Skeletal muscle satellite cell (primary cell): ENCODE measurements at regions not wholly inside any gene's neighbourhood (a gene's known extent, or its start where the extent isn't known, plus 50 kb on each side); places are given as distances from the start of the nearest gene placed in this dataset.

ENCODE experiments used
- H3K27me3 ChIP-seq: 2 replicates; pipeline ENCODE4 v1.7.0; 2013; ENCODE audit warnings: low read length; ENCODE audit not compliant: control insufficient read depth, insufficient read depth
- H3K36me3 ChIP-seq: 2 replicates; pipeline ENCODE4 v1.7.0; 2013; ENCODE audit warnings: mild to moderate bottlenecking, control low read depth, low read length; ENCODE audit not compliant: insufficient read depth
- H3K4me1 ChIP-seq: 2 replicates; pipeline ENCODE4 v1.7.0; 2013; ENCODE audit warnings: low read length; ENCODE audit not compliant: control insufficient read depth, insufficient read depth
- H3K4me2 ChIP-seq: 2 replicates; pipeline ENCODE4 v1.7.0; 2013; ENCODE audit warnings: mild to moderate bottlenecking, low read length
- H3K4me3 ChIP-seq: 2 replicates; pipeline ENCODE4 v1.7.0; 2013; ENCODE audit warnings: low read length
- H3K9ac ChIP-seq: 2 replicates; pipeline ENCODE4 v1.7.0; 2013; ENCODE audit warnings: mild to moderate bottlenecking, low read depth, low read length, moderate library complexity
- H3K9me3 ChIP-seq: replicated peaks from 2 replicates; pipeline ENCODE4 v1.7.0; 2013; ENCODE audit warnings: mild to moderate bottlenecking, control low read depth, low read length

DNA sequence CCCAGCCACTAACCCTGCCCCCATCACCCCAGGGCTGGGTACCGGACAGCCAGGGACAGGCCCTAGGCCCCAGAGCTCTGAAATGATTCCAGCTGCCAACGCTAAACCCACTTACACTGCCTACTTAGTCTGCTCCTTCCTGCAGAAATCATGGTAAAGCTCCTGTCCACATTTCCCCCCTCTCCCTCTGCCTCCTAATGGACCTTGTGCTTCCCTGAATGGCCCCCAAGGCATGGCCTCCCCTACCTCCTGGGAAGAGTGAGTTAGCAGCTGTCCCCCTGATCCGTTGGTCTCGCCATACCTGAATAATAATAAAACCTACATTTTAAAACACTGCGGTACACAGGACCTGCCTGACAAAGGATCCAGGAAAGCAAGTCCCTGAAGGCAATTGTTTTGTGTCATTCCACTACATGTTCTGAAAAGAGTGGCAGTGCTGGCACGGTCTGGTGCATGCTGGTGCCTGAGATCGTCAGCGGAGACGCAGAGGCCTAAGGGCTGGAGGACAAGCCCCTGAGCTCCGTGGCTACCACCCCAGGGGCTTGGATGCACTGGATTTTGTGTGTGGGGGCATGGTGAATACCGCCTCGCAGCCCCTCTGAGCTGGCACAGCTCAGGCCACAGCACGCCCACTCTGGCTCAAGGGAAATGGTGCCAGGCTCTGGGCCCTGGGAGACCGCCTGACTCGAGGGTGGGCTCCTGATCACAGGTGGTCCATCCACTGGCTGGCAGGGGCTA lies 186.3 kb downstream of the CTTN start:
- H3K36me3 ChIP-seq, result no peaks in the 10 kb centered on the region
- H3K9me3 ChIP-seq, result no peaks in the 10 kb centered on the region
- H3K4me1 ChIP-seq, result no peaks in the 10 kb centered on the region
- H3K27me3 ChIP-seq, result no peaks in the 10 kb centered on the region
- no peak overlapping the region for H3K9ac ChIP-seq
- H3K4me3 ChIP-seq, result no peak overlapping the region
- H3K4me2 ChIP-seq, result no peak overlapping the region

DNA sequence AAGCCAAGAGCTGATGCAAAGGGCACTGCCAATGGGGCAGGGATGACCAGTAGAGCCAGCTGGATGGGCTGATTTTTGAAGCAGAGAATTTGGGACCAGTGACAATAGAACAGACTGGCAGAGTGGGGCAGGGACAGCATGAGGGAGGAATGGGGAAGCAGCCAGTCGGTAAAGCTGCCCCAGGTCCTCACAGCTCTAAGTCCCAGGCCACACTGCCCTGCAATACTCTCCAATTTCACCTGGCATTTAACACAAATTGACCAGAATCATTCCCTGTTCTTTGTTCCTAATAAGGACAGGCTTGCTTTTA lies 186.9 kb downstream of the CTTN start:
- Histone ChIP-seq H3K4me2 (no peak overlapping the region), H3K27me3 (no peaks in the 10 kb centered on the region), H3K9me3 (no peaks in the 10 kb centered on the region), H3K9ac (no peak overlapping the region), H3K4me1 (no peaks in the 10 kb centered on the region), H3K4me3 (no peak overlapping the region), H3K36me3 (no peaks in the 10 kb centered on the region)

DNA sequence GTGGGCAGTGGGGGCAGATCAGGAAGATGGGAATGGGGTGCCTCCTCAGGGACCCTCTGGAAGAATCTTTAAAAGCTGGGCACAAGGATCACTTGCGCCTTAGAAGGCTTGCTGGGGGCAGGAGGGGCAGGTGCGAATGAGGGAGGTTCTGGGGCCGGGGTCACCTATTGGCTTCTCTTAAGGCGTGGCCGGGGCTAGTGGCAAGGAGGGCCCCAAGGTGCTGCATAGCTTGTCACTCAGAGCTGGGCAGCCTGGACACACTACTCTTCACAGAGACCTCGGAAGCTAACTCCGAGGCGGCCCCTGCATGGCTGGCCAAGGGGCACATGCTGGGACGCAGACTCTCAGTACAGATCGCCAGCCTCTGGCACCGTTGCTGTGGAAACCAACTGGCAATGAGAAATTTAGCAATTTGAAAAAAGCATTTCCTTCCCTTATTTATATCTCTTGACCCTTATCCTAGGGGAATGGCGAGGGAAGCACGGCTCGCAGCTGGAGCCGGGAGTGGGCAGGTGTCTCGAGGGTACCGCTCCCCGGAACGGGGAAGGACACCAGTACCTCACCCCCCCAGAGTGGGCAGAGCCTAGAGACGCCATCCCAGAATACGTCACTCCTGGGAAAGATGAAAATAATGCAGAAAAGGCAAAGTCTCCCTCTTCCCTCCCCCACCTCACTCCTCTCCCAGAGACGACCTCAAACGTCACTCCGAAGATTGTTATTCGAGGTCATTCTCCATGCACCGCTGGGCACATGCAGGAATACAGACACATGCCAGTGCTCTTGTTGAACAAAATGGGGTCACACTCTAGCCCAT lies 188.1 kb downstream of the CTTN start:
- H3K4me2 ChIP-seq, result no peak overlapping the region
- no peaks in the 10 kb centered on the region for H3K9me3 ChIP-seq
- H3K27me3 ChIP-seq, result no peaks in the 10 kb centered on the region
- H3K4me3 ChIP-seq, result no peak overlapping the region
- H3K36me3 ChIP-seq, result no peaks in the 10 kb centered on the region
- H3K9ac ChIP-seq, result no peak overlapping the region
- H3K4me1 ChIP-seq, result no peaks in the 10 kb centered on the region

DNA sequence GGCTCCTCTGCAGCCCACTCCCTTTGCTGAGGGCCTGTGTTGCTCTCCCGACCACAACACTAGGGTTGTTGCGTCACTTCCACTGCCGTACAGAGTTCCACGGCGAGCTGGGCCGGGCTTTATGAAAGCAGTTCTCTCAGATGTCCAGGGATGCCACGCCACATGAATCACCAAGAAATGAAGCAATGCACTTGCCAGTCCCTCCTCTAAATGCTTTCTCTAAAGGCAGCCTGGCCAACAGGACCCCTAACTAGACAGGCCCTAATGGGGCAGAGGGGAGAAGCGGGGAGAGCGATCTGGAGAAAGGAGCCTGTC lies 188.7 kb downstream of the CTTN start:
- no peak overlapping the region for H3K4me2 ChIP-seq

GRCh38 chr11:70590356-70590991 lies 192.1 kb downstream of the CTTN start:
- Histone ChIP-seq H3K9ac (no peak overlapping the region), H3K4me3 (no peak overlapping the region), H3K36me3 (no peaks in the 10 kb centered on the region), H3K9me3 (no peaks in the 10 kb centered on the region), H3K4me2 (no peak overlapping the region), H3K4me1 (no peaks in the 10 kb centered on the region), H3K27me3 (no peaks in the 10 kb centered on the region)

More for the DNA sequence above, 188.7 kb downstream of the CTTN start:
- no peak overlapping the region for H3K4me3 ChIP-seq
- H3K9me3 ChIP-seq, result no peaks in the 10 kb centered on the region
- no peaks in the 10 kb centered on the region for H3K36me3 ChIP-seq
- H3K4me1 ChIP-seq, result no peaks in the 10 kb centered on the region
- no peaks in the 10 kb centered on the region for H3K27me3 ChIP-seq
- no peak overlapping the region for H3K9ac ChIP-seq

GRCh38 chr11:70592641-70593165 lies 194.4 kb downstream of the CTTN start:
- no peak overlapping the region for H3K4me3 ChIP-seq
- no peaks in the 10 kb centered on the region for H3K9me3 ChIP-seq
- no peaks in the 10 kb centered on the region for H3K4me1 ChIP-seq

GRCh38 chr11:70593446-70593983 lies 195.2 kb downstream of the CTTN start:
- Histone ChIP-seq H3K4me3 (no peak overlapping the region), H3K9me3 (no peaks in the 10 kb centered on the region), H3K4me2 (no peak overlapping the region)

More at GRCh38 chr11:70592641-70593165, 194.4 kb downstream of the CTTN start:
- no peaks in the 10 kb centered on the region for H3K36me3 ChIP-seq
- H3K4me2 ChIP-seq, result no peak overlapping the region
- no peaks in the 10 kb centered on the region for H3K27me3 ChIP-seq
- H3K9ac ChIP-seq, result no peak overlapping the region

DNA sequence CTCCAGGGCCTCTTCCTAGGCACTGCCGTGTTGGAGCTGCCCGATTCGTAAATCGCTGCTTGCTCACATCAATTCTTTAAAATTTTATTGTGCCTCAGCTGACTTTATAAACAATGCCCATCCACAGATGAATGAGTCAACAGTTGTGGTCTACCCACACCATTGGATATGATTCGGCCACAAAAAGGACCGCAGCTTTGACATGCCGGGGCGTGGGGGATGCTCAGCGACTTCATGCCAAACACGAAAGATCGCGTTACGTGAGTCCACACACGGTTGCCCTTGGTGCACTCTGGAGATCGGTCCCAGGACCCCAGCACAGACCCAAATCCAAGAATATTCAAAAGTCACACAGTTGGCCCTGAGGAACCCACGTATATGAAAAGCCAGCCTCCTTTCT lies 195.7 kb downstream of the CTTN start:
- H3K9ac ChIP-seq, result no peak overlapping the region
- H3K4me2 ChIP-seq, result no peak overlapping the region
- no peaks in the 10 kb centered on the region for H3K4me1 ChIP-seq

More at GRCh38 chr11:70593446-70593983, 195.2 kb downstream of the CTTN start:
- no peaks in the 10 kb centered on the region for H3K36me3 ChIP-seq
- H3K4me1 ChIP-seq, result no peaks in the 10 kb centered on the region
- no peaks in the 10 kb centered on the region for H3K27me3 ChIP-seq
- no peak overlapping the region for H3K9ac ChIP-seq

DNA sequence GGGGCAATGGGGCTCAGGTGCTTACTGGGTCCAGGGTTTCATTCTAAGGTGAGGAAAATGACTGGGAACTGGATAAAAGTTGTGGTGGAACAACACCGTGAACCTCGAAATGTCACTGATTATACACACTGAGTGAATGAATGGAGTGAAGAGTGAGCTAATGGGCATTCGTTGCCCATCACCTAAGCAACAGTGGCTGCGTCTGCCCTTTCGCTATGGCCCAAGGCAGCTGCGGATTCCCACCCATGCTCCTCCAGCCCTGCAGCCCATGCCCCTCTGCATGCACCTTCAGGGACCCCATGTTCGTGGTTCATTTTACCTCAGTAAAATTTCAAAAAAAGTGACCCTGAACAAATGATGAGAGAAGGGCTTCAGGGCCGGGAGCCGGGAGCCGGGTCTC lies 196.3 kb downstream of the CTTN start:
- Histone ChIP-seq H3K4me3 (no peak overlapping the region), H3K27me3 (no peaks in the 10 kb centered on the region), H3K4me2 (no peak overlapping the region), H3K9me3 (no peaks in the 10 kb centered on the region), H3K36me3 (no peaks in the 10 kb centered on the region), H3K9ac (no peak overlapping the region), H3K4me1 (no peaks in the 10 kb centered on the region)

More for the DNA sequence above, 195.7 kb downstream of the CTTN start:
- no peaks in the 10 kb centered on the region for H3K36me3 ChIP-seq
- no peaks in the 10 kb centered on the region for H3K27me3 ChIP-seq
- H3K4me3 ChIP-seq, result no peak overlapping the region
- H3K9me3 ChIP-seq, result no peaks in the 10 kb centered on the region

GRCh38 chr11:70595016-70595415 lies 196.7 kb downstream of the CTTN start:
- Histone ChIP-seq H3K4me1 (no peaks in the 10 kb centered on the region), H3K36me3 (no peaks in the 10 kb centered on the region), H3K27me3 (no peaks in the 10 kb centered on the region), H3K9ac (no peak overlapping the region), H3K9me3 (no peaks in the 10 kb centered on the region), H3K4me3 (no peak overlapping the region), H3K4me2 (no peak overlapping the region)

- Histone ChIP-seq H3K4me2 (no peak overlapping the region), H3K9ac (no peak overlapping the region), H3K27me3 (no peaks in the 10 kb centered on the region), H3K9me3 (no peaks in the 10 kb centered on the region), H3K36me3 (no peaks in the 10 kb centered on the region), H3K4me1 (no peaks in the 10 kb centered on the region), H3K4me3 (no peak overlapping the region)
Observed at GRCh38 chr11:70595452-70595851, 197.1 kb downstream of the CTTN start.
